ENCODE measurements at regions not wholly inside any gene's neighbourhood (a gene's known extent, or its start where the extent isn't known, plus 50 kb on each side); places are given as distances from the start of the nearest gene placed in this dataset.
"Not testable (repeated sequence)": the region's sequence is repeated elsewhere in the genome, so short reads cannot be mapped to it uniquely, and the experiment has no call there.

GRCh38 chr2:192515937-192516336 is 321.2 kb upstream of the TMEFF2 start:
- H3K27ac ChIP-seq, result no peak overlapping the region
- intact Hi-C loops (cut with DNase I; ENCODE audit: low total_unique reads), result no loop called here
- no peaks in the 10 kb centered on the region for H3K4me1 ChIP-seq

GRCh38 chr2:192513575-192513974 is 318.8 kb upstream of the TMEFF2 start:
- TF ChIP-seq POLR2A (IDR thresholded peaks at IDR 0.05) (no peak), CTCF (IDR thresholded peaks at IDR 0.05 in 4 of 5, conservative IDR thresholded peaks at IDR 0.05 in 1 of 5) (no peak)

More at GRCh38 chr2:192515937-192516336, 321.2 kb upstream of the TMEFF2 start:
- no peak overlapping the region for H3K4me3 ChIP-seq
- no peaks in the 10 kb centered on the region for H3K36me3 ChIP-seq
- no peak for TF ChIP-seq CTCF (IDR thresholded peaks at IDR 0.05 in 4 of 5, conservative IDR thresholded peaks at IDR 0.05 in 1 of 5)
- no peak for TF ChIP-seq POLR2A (IDR thresholded peaks at IDR 0.05)
- DNase-seq (no peak), ATAC-seq (no peak)
- in situ Hi-C loops (cut with MboI; ENCODE audit: low sequenced_read_pairs in 4 of 4), result no loop called here
- no peaks in the 10 kb centered on the region for H3K27me3 ChIP-seq
- H3K9me3 ChIP-seq, result no peaks in the 10 kb centered on the region

GRCh38 chr2:192507836-192508450 is 313.2 kb upstream of the TMEFF2 start:
- ATAC-seq; intact Hi-C loops (cut with DNase I; ENCODE audit: low total_unique reads); H3K9me3 ChIP-seq; H3K4me3 ChIP-seq; DNase-seq; H3K4me1 ChIP-seq; in situ Hi-C loops (cut with MboI; ENCODE audit: low sequenced_read_pairs in 4 of 4); H3K27ac ChIP-seq; H3K27me3 ChIP-seq; H3K36me3 ChIP-seq: not testable (repeated sequence)

More at GRCh38 chr2:192513575-192513974, 318.8 kb upstream of the TMEFF2 start:
- no peaks in the 10 kb centered on the region for H3K27me3 ChIP-seq
- no peak for DNase-seq
- ATAC-seq, result no peak
- H3K4me1 ChIP-seq, result no peaks in the 10 kb centered on the region
- no peak overlapping the region for H3K4me3 ChIP-seq
- H3K27ac ChIP-seq, result no peak overlapping the region
- H3K36me3 ChIP-seq, result no peaks in the 10 kb centered on the region
- intact Hi-C loops (cut with DNase I; ENCODE audit: low total_unique reads), result no loop called here
- in situ Hi-C loops (cut with MboI; ENCODE audit: low sequenced_read_pairs in 4 of 4), result no loop called here
- H3K9me3 ChIP-seq, result no peaks in the 10 kb centered on the region

GRCh38 chr2:192500550-192501200 is 305.9 kb upstream of the TMEFF2 start:
- H3K27me3 ChIP-seq, result no peaks in the 10 kb centered on the region
- TF ChIP-seq CTCF (IDR thresholded peaks at IDR 0.05 in 4 of 5, conservative IDR thresholded peaks at IDR 0.05 in 1 of 5) (no peak), POLR2A (IDR thresholded peaks at IDR 0.05) (no peak)
- intact Hi-C loops (cut with DNase I; ENCODE audit: low total_unique reads), result no loop called here
- no peak for ATAC-seq
- in situ Hi-C loops (cut with MboI; ENCODE audit: low sequenced_read_pairs in 4 of 4), result no loop called here
- DNase-seq, result no peak
- no peaks in the 10 kb centered on the region for H3K4me1 ChIP-seq
- no peak overlapping the region for H3K4me3 ChIP-seq
- no peak overlapping the region for H3K27ac ChIP-seq
- no peaks in the 10 kb centered on the region for H3K36me3 ChIP-seq
- H3K9me3 ChIP-seq, result no peaks in the 10 kb centered on the region

- Histone ChIP-seq H3K9me3 (no peaks in the 10 kb centered on the region), H3K27me3 (no peaks in the 10 kb centered on the region), H3K36me3 (no peaks in the 10 kb centered on the region), H3K27ac (no peak overlapping the region), H3K4me1 (no peaks in the 10 kb centered on the region), H3K4me3 (no peak overlapping the region)
- ATAC-seq, result no peak
- in situ Hi-C loops (cut with MboI; ENCODE audit: low sequenced_read_pairs in 4 of 4) (no loop called here), intact Hi-C loops (cut with DNase I; ENCODE audit: low total_unique reads) (no loop called here)
- no peak for DNase-seq
- no peak for TF ChIP-seq CTCF (IDR thresholded peaks at IDR 0.05 in 4 of 5, conservative IDR thresholded peaks at IDR 0.05 in 1 of 5)
- no peak for TF ChIP-seq POLR2A (IDR thresholded peaks at IDR 0.05)
Measured at GRCh38 chr2:192499476-192499875, 304.7 kb upstream of the TMEFF2 start.
